Pulmonary artery endothelial cell (primary cell): ENCODE measurements at regions not wholly inside any gene's neighbourhood (a gene's known extent, or its start where the extent isn't known, plus 50 kb on each side); places are given as distances from the start of the nearest gene placed in this dataset.

Experiments used
- DNase-seq: peaks from one replicate; pipeline ENCODE4 v3.0.0-alpha.2; 2011; ENCODE audit warnings: low read depth, low spot score

DNA sequence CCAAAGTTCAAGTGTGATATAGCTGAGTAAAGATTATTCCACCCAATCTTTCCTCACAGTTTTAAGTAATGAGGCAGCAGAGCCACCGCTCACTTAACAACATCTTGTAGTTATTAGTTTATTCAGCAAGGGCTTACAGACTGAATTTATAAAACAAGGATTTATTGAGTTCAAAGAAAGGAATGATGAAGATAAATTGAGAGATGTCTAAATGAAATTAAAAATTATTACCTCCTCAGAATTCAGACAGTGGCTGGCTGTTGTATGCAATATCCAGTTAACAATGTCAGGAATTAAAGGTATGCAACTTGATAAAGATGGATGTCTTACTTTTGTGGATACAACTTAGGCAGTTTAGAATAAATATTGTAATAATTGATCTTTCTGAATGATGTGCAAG, 927.3 kb upstream of the CDH2 start:
- DNase-seq = no peak

DNA sequence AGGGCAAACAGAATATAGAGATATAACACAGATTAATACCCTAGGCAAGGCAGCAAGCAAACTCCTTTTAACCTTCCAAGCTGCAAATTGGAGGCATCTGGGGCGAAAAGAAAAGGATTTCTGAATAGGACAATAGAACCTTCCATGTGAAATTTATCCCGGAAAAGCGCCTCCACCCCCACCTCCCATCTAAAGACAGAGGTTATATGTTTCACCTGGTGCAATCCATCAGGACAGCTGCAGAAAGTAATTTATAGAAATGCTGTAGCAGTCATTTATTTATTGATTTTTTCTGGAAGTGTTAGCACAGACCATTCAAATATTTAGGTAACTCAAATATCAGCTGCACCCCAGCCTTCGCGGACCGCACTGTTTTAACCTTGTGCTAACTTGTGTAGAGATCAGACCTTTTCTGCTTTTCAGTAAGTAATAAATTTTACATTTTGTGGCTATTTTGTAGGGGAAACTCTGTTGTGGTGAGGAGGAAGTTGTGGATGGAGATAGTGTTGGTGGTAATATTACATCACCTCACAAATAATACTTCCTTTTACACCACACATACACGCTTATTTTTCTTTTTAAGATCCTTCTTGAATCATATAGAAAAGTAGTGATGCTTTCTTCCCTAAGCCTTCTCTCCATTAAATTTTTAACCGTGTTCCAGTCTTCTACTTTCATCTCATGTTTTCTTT, 919.3 kb upstream of the CDH2 start:
- DNase-seq = no peak

DNA sequence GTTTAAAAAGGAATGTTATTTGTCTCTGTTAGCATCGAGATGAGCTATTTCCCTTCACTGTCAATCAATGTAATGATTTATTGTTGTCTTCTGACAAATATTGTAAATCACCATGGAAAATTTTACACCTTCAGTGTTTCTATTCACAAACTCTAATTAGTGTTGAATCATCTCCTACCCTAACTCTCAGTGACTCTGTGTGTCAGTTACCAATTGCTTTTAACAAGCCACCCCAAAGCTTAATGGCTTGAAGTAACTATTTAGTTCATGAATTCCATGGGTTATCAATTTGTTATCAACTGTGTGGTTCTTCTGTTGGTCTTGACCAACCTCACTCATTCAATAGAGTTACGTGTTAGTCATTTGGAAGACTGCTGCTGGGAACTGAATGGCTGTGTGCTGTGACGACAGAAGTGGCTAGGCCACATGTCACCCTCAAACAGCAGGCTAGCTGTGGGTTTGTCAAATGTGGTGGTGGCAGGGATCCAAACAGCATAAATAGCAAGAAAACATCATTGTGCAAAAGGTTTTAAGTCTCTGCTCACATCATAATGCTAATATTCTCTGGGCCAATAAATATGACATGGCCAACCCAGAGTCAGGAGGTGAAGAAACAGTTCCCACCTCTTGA, 910.8 kb upstream of the CDH2 start:
- no peak for DNase-seq

DNA sequence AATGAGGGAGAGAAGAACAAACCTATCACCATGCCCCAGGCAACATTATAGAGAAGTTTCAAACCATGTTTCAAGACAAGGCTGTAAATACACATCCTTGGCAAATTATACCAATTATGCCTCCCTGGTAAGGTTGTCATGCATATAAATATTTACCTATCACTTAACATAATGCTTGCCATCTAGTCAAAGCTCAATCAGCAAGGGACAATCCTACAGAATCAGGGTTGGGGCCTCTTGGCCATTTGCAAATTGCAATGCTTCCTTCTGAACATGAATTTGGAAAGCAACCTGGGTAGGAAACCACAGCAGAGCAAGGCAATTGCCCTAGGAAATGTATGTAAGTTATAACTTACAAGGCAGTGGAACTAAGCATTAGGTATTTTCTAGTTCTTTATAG, 907.2 kb upstream of the CDH2 start:
- no peak for DNase-seq

DNA sequence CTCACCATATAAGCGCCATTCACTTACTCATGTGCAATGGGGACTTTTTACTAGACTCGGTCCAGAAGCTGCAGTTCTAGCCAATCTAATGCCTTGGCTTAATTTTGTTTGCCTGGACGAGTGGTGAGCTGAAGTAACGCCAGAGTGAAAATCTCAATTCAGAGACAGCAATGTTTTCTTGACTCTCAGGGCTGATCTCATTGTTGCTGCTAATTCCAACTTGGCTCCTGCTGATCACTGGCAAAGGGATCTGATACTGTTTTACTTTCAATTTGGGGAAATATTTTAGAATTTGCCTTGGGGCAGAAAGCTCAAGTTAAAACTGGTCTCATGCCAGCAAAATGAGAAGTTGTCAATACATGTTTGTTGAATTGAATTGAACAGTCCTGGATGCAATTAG, 906.6 kb upstream of the CDH2 start:
- DNase-seq = no peak

DNA sequence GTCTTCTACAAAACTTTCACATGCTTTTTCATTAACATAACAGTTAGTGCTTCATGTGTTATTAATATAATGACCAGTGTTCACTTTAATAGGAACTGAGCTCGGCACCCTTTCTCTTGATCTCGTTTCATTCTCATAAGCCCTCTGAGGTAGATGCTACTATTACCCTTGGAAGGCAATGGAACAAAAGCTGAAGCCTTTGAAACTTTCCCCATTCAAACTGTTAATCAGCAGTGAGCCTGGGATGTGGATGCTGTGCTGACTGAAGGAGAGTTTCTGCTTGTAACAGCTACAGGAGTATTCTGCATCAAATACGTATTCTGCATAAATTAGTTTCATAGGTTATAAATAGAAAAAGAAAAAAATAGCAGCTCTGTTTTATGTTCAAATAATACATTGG, 904.0 kb upstream of the CDH2 start:
- no peak for DNase-seq

DNA sequence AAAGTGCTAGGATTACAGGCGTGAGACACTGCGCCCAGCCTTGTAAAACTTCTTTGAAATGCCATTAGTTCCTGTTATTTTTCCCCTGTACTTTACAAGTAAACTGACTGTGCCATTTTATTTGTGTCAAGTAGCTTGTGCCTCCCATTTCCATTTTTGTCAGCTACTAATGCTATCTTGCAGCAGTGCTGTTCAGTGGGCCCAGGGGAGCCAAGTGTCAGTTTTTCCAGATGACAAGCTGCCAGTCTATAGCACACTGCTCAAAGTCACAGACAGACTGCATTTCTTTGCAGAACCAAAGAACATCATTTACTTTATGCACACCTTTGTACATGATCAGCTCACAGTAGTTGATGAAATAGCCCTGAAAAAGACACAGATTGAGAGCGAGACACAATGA, 901.3 kb upstream of the CDH2 start:
- DNase-seq = no peak

DNA sequence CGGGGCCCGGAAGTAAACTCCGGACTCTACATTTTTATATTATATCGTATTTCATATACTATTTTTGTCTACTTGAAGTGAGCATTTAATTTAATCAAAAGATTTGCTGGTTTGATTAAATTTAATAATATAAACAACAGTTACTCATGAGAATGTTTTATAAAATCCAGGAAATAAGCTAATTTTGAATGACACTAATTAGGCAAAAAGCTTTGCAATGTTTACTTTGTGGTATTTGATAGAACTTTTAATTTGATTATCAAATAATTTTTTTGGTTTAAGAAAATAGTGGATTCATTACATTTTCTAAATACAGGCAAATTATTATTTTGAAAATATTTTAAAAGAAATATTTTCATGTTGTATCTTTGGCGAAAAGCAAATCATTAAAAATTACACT, 900.4 kb upstream of the CDH2 start:
- DNase-seq = no peak

DNA sequence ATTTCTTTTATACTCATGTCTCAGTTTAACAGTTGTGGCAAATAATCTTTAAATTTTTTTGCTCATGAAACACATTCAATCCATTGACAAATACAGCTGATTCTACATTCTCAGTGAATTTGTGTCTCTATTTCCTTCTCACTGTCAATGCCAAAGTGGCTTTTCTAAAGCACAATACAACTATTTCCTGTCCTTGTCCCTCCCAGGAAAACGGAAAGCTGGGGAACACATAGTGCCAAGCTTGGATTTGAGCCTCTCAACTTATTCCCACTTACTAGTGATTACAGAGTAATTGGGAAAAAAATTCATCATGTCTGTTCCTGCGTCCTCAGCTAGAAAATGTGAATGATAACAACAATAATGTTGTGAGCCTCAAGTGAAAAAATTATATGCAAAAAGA, 899.7 kb upstream of the CDH2 start:
- DNase-seq = no peak

DNA sequence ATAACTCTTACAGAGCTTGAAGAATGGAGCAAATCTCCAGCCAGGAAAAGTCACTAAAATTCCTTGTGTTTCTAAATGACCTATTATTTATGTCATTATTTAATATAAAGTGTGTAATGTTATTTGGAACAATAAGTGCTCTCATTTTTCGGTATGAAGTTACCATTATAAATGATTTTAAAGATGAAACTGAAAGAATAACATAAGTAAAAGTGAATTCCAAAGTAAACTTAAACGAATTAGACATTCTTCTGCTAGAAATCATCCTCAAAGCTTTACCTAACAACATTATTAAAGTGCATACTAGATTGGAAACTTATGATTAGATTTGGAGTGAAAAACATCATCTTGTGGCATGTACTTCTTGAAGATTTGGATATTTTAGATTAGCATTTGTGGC, 897.2 kb upstream of the CDH2 start:
- DNase-seq = no peak

DNA sequence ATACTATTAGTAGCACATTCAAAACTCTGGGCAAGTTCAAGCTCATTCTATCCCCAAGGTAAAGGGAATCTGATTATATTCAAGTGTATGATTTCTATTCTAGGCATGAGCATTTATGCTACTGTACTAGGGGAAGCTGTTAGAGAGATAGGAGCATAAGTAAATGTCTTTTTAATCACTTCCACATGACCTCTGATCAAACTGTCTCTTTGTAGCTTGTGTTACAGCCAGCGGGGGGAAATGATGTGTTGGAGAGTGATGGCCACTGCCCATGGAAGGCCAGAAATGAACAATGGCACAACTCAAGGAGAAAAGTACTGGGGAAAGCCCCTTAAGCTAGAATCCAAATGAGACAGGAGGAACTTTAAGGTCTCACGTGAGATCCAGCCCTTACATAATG, 894.9 kb upstream of the CDH2 start:
- DNase-seq = no peak

DNA sequence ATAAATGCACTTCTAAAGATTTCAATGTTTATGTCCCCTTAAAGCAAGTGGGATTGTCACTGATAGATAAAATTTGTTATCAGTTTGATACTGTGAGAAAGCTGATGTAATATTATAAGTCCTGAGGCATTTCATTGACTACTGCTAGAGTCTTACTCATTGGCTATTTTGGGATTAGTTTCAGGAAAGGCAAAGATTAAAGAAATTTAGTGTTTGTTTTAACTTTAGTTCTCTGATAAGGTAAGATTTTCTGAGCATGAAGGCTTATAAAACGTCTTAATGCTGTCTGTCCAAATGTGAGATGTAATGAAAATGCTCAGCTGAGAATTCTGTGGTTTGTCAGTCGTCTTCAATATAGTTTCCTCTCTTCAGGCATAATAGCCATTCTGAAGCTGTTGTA, 886.4 kb upstream of the CDH2 start:
- no peak for DNase-seq

DNA sequence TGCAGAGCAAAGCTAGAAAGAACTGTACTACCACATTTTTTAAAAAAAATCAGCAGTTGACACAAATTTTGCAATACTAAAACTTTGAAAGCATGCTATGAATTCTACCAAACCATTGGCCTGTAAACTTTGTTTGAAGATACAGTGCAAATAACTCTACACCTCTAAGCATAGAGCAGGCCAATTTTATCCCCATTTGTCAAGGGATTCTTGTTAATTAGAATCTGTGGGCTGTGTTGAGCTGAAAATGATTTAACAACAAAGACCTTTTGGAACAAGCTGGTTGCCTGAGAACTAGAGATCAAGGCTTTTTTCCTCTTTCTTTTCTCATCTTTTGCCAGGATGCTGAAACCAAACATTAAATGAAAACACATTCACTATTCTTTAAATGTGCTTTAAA, 886.0 kb upstream of the CDH2 start:
- no peak for DNase-seq

DNA sequence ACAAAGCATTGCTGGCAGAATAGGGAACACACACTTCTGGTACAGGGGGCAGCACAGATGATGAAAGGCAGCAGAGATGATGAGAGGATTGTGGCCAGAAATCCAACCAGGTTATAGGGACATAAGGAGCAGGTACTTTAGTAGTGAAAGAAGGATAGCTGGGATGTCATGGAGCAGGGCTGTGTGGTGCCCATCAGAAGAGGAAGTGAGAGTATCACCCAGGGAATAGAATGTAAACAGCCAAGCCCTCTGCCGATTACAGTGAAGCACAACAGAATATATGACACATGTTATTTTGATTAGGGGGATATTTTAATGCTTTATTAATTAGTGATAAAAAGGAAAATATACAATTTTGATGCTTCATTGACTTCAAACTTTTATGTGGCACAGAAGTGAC, 883.4 kb upstream of the CDH2 start:
- DNase-seq = no peak

DNA sequence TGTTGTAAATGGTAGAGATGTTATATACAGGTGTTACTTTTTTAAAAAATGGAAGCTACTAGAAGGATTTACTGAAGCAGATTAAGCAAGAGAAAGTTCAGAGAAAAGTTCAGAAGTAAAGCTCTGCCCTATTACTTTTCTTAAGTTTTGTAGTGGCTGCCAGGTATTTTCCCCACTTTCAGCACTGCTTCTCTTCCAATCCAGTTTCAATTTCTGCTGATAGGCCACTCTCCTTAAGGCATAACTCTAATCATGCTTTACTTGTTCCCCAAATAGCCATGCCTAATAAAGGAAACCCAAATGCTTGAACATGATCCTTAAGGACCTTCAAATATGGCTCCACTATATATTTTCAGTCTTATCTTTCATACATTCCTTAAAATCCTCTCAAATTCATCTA, 880.8 kb upstream of the CDH2 start:
- no peak for DNase-seq

DNA sequence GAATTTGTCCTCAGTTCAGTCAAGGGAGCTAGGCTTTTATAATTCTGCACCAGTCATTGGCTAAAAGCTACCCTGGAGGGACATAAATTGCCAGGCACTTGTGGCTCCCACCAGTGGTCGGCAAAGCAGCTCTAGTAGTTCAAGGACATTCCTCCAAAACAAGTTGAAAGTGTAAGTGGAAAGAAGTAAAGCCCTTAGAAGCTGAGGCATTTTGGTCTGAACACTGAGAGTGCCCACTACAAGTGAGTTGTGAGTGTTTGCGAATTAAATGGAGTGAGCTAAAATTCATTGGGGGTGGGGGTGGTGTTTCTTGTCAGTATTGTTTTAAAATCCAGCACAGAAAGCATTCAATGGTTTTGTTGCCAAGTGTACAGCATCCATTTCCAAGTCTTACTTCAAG, 879.9 kb upstream of the CDH2 start:
- DNase-seq = no peak

DNA sequence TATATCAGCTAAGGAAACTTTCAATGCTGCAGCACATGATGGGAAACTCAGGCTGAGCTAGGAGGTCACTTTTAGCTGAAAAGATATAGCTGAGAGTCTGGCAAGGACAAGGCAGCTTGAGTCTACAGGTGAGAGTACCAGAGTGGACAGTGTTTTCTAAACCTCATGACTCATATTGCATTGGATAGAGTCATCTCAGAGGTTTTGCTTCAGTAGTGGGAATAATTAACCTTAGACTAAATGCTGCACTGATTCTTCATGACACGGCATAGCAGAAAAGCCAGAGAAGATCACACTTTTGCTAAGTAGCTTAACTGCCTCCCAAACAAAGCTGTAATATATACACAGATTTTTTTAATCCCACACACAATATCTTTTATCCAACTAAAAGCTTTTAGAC, 865.0 kb upstream of the CDH2 start:
- no peak for DNase-seq

DNA sequence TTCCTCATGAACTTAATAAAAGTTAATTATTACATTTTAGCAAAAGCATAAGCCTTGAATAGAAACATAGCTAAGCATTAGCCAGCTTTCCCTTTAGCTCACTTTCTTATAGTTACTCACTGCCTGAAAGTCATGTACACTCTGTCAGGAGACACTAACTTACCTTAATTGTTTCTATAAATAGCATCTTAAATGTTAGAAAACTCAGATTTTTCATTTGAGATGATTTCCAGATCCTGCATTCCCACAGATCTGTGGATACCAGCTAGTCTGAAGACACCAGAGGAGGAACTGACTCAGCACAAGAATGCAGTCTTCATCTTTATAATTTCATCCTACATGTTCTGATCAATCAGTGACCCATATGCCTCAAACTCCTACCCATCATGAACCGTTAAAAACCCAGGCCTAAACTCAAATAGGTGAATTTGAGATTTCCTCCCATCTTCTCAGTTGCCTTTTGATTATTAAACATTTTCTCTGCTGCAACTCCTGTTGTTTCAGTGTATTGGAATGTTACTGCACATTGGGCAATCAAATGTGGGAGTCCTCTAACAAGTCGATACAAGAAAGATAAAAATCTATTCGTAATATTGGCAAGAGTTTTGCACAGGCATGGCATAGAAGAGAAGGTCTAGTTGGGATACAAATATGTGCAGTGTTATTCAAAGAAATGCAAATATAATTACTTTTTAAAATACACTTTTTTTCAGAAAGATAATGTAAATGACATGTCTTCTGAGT, 857.4 kb upstream of the CDH2 start:
- DNase-seq = no peak

DNA sequence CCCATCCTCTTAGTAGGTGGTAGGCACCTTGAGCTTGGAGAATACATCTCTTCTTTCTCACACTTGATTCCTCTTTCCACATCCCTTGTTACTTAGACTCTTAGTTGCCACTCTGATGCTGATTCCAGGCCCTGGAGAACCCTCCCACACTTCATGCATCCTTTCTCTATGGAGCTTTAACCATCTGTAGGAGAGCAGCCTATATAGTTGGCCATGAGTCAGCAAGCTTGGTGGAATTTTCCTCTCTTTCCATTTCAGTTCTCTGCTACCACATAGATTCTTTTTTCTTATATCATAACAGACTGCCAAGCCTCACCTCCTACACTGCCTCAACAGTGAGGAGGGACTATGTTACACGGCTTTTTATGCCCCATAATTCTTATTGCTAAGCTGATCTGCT, 851.6 kb upstream of the CDH2 start:
- no peak for DNase-seq

DNA sequence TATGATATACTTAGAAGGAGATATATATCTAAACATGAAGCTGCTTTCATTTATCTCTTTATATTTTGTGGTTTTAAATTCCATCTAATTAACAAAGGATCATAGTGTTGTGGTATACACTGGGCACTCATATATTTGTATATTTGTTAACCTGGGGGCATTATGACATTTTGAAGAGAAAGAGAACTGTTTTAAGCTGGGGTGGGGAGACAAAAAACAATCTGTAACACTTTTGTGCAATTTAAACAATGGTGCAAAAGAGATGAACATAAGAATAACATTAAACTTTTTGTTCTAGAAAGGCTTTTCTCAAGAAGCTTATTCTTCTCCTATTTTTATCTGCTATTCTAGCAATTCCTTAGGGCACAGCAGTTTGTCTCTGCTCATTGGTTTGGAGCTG, 842.0 kb upstream of the CDH2 start:
- no peak for DNase-seq

DNA sequence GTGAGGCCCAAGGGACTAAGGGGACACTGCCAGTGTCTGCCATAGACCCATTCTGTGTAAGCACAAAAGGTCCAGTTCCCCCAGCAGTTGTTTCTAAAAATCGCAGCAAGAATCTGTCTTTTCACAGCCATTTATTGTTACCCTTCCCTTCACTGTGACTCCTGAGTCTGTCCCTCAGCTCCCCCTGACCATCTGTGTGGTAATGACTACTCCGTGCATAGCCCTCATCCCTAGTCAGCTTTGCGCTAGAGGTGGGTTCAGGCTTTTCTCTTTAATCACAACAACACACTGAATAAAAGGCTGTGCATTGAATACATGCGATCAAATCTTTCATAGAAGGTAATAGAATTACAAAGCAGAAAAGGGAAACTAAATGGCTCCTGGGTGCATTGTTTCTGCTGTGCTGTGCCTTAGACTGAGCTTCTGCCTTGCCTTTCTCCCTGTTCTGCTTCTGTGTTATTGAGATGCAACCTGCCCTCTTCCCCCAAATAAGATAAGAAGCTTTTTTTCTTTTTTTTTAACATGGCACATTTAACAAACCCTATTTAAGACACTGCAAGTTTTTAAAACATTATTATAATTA, 836.0 kb upstream of the CDH2 start:
- no peak for DNase-seq

DNA sequence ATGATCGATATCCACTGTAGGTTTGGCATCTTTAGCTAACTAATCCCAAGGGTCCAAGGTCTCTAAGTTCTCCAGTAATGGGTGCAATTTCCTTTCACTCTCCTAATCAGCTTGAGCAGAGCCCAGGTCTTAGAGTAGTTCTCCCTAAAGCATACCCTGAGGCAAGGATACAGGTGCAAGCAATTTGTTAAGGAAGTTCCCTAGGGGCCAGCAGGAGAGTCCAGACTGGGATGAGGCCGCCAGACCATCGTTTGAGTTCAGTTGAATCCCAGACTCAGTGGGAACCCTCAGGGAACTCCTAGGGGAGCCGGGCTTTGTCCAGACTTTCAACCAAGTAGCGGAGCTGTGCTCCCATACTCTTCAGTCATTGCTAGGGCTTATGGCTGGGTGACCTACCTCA, 835.4 kb upstream of the CDH2 start:
- DNase-seq = no peak
